GM23338 (cell line): ENCODE measurements at regions not wholly inside any gene's neighbourhood (a gene's known extent, or its start where the extent isn't known, plus 50 kb on each side); places are given as distances from the start of the nearest gene placed in this dataset.

ENCODE experiments used
- ATAC-seq: fragments of 200-7000 bp; cut with Tn5 transposase; 3 replicates; pipeline ENCODE4 v1.9.1; 2020
- DNase-seq: peaks from one replicate; pipeline ENCODE4 v3.0.0-alpha.2; 2015; ENCODE audit warnings: low spot score
- H2AFZ ChIP-seq: fragments of 200-600 bp; sonication (generic); 2 replicates; pipeline ENCODE4 v1.8.0; 2016; ENCODE audit warnings: antibody characterized with exemption, mild to moderate bottlenecking, moderate library complexity
- H3F3A ChIP-seq: fragments of 200-600 bp; sonication (generic); replicated peaks from 2 replicates; pipeline ENCODE4 v1.8.0; 2017; ENCODE audit warnings: antibody characterized with exemption, mixed run types, low read depth
- H3K27ac ChIP-seq: fragments of 200-600 bp; sonication (generic); 2 replicates; pipeline ENCODE4 v1.6.1; 2016; ENCODE audit warnings: low read depth
- H3K27me3 ChIP-seq: fragments of 200-600 bp; sonication (generic); 2 replicates; pipeline ENCODE4 v1.8.0; 2016; ENCODE audit warnings: mild to moderate bottlenecking, mixed run types, moderate library complexity; ENCODE audit not compliant: insufficient read depth
- H3K36me3 ChIP-seq: fragments of 200-600 bp; sonication (generic); 2 replicates; pipeline ENCODE4 v1.8.0; 2016; ENCODE audit warnings: mild to moderate bottlenecking; ENCODE audit not compliant: insufficient read depth
- H3K4me1 ChIP-seq: fragments of 200-600 bp; sonication (generic); 2 replicates; pipeline ENCODE4 v1.8.0; 2016; ENCODE audit warnings: mild to moderate bottlenecking, moderate library complexity; ENCODE audit not compliant: insufficient read depth
- H3K4me2 ChIP-seq: fragments of 200-600 bp; sonication (generic); 2 replicates; pipeline ENCODE4 v1.7.1; 2017; ENCODE audit warnings: mixed run types
- H3K4me3 ChIP-seq: fragments of 200-600 bp; sonication (generic); 2 replicates; pipeline ENCODE4 v1.6.1; 2016; ENCODE audit warnings: mixed run types
- H3K79me2 ChIP-seq: fragments of 200-600 bp; sonication (generic); replicated peaks from 2 replicates; pipeline ENCODE4 v1.8.0; 2017; ENCODE audit warnings: mild to moderate bottlenecking; ENCODE audit not compliant: insufficient read depth
- H3K9me2 ChIP-seq: fragments of 200-600 bp; sonication (generic); 2 replicates; pipeline ENCODE4 v1.8.0; 2017; ENCODE audit not compliant: insufficient read depth
- H4K20me1 ChIP-seq: fragments of 200-600 bp; sonication (generic); replicated peaks from 2 replicates; pipeline ENCODE4 v1.8.0; 2017; ENCODE audit warnings: mild to moderate bottlenecking; ENCODE audit not compliant: insufficient read depth
- H3K27ac Mint-ChIP-seq: 2 replicates; pipeline ENCODE4 v1.8.0; 2020; ENCODE audit warnings: inconsistent platforms, mild to moderate bottlenecking, moderate library complexity, mixed read lengths
- H3K27me3 Mint-ChIP-seq: 3 replicates; pipeline ENCODE4 v1.8.0; 2022; ENCODE audit warnings: low read depth, mild to moderate bottlenecking, moderate library complexity, mixed read lengths, inconsistent platforms; ENCODE audit not compliant: insufficient read depth, poor library complexity
- H3K36me3 Mint-ChIP-seq: 3 replicates; pipeline ENCODE4 v1.8.0; 2021; ENCODE audit warnings: low read depth, mild to moderate bottlenecking, inconsistent platforms, moderate library complexity, mixed read lengths
- H3K4me1 Mint-ChIP-seq: 3 replicates; pipeline ENCODE4 v1.8.0; 2020; ENCODE audit warnings: mild to moderate bottlenecking, inconsistent platforms, mixed read lengths
- H3K4me3 Mint-ChIP-seq: 3 replicates; pipeline ENCODE4 v1.8.0; 2021; ENCODE audit warnings: moderate library complexity, mild to moderate bottlenecking, inconsistent platforms, mixed read lengths
- H3K9me3 Mint-ChIP-seq: 3 replicates; pipeline ENCODE4 v1.8.0; 2020; ENCODE audit warnings: moderate library complexity, mild to moderate bottlenecking, inconsistent platforms, mixed read lengths
- CREB1 ChIP-seq: fragments of 250-450 bp; sonication (Bioruptor Pico); IDR thresholded peaks from 2 replicates; pipeline ENCODE4 v1.5.0; 2020; ENCODE audit warnings: low read depth, mild to moderate bottlenecking, moderate library complexity
- EZH2 ChIP-seq: fragments of 200-600 bp; sonication (generic); IDR thresholded peaks from one replicate; pipeline ENCODE4 v1.8.0; 2017; ENCODE audit warnings: antibody characterized with exemption, mild to moderate bottlenecking, low read depth; ENCODE audit not compliant: unreplicated experiment
- EZH2phosphoT487 ChIP-seq: fragments of 200-600 bp; sonication (generic); IDR thresholded peaks from one replicate; pipeline ENCODE4 v1.8.1; 2018; ENCODE audit warnings: antibody characterized with exemption; ENCODE audit not compliant: unreplicated experiment
- JUNB ChIP-seq: IDR thresholded peaks from one replicate; pipeline ENCODE4 v1.6.1; 2016; ENCODE audit warnings: antibody characterized with exemption; ENCODE audit not compliant: unreplicated experiment
- NANOG ChIP-seq: IDR thresholded peaks from 2 replicates; pipeline ENCODE4 v1.6.1; 2016; ENCODE audit warnings: antibody characterized with exemption, borderline replicate concordance
- POLR2AphosphoS5 ChIP-seq: IDR thresholded peaks from 2 replicates; pipeline ENCODE4 v1.6.1; 2016; ENCODE audit warnings: antibody characterized with exemption, low read depth
- STAT1 ChIP-seq: IDR thresholded peaks from one replicate; pipeline ENCODE4 v1.6.1; 2016; ENCODE audit warnings: antibody characterized with exemption; ENCODE audit not compliant: unreplicated experiment
- ZNF114 ChIP-seq: fragments of 250-450 bp; sonication (Bioruptor Pico); IDR thresholded peaks from 2 replicates; pipeline ENCODE4 v1.5.0; 2020; ENCODE audit warnings: mild to moderate bottlenecking, moderate library complexity
- ZNF331 ChIP-seq: fragments of 250-450 bp; sonication (Bioruptor Pico); IDR thresholded peaks from 2 replicates; pipeline ENCODE4 v1.5.0; 2020; ENCODE audit warnings: low read depth, mild to moderate bottlenecking, moderate library complexity
- TF ChIP-seq, protein P1 (sequence below): IDR thresholded peaks from 2 replicates; pipeline ENCODE4 v1.6.1; 2016; ENCODE audit warnings: antibody characterized with exemption
- TF ChIP-seq, protein P2 (sequence below), 2 experiments: fragments of 200-600 bp in 1 of 2; sonication (generic) in 1 of 2; conservative IDR thresholded peaks; 2 replicates each; pipeline versions ENCODE4 v1.5.1 to v1.6.1; 2016 to 2017; ENCODE audit warnings: antibody characterized with exemption in 2 of 2, low read depth in 2 of 2, mild to moderate bottlenecking in 2 of 2, moderate library complexity in 1 of 2
- TF ChIP-seq, protein P3 (sequence below): IDR thresholded peaks from one replicate; pipeline ENCODE4 v1.6.1; 2018; ENCODE audit warnings: antibody characterized with exemption; ENCODE audit not compliant: unreplicated experiment
- TF ChIP-seq, protein P4 (sequence below): fragments of 250-450 bp; sonication (Bioruptor Pico); IDR thresholded peaks from 2 replicates; pipeline ENCODE4 v1.5.0; 2020; ENCODE audit warnings: mild to moderate bottlenecking, moderate library complexity

DNA sequence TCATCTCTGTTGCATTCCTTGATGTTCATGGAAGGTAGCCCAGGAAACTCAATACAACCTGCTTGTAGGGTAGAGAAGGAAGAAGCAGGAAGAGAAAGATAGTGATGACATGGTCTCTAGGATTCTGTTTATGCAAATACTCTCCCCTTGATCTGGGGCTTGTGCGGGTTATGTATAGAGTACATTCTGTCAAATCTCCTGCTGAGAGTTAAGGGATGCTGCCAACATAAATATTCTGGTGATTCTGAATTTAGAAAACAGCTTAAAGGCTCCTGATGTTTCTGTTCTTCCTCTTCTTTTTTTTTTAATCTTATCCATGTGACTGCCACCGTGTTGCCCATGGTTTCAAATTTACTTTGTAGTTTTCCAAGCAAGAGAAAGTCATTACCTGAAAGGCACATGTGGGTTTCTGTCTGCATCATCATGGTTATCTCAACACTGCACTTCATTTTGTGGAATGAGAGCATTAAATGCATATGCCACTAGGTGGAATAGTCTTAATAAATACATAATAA is 150.6 kb downstream of the RPS12 start:
- Histone ChIP-seq H3F3A (no peaks in the 10 kb centered on the region), H3K4me3 (no peak overlapping the region), H2AFZ (no peak overlapping the region), H4K20me1 (no peaks in the 10 kb centered on the region), H3K4me2 (no peak overlapping the region), H3K9me2 (no peaks in the 10 kb centered on the region), H3K27me3 (no peaks in the 10 kb centered on the region), H3K4me1 (peaks cover 33% of the 10 kb centered on the region), H3K27ac (no peak overlapping the region), H3K79me2 (no peaks in the 10 kb centered on the region), H3K36me3 (no peaks in the 10 kb centered on the region)
- H3K27ac Mint-ChIP-seq = no peak overlapping the region
- peaks cover 40% of the 10 kb centered on the region for H3K4me1 Mint-ChIP-seq
- DNase-seq (no peak), ATAC-seq (no peak)
- H3K27me3 Mint-ChIP-seq = peaks cover 2% of the 10 kb centered on the region
- no peak for TF ChIP-seq ZNF331 (CRISPR knock-in tag)
- TF ChIP-seq CREB1 = no peak
- TF ChIP-seq, protein P1, sequence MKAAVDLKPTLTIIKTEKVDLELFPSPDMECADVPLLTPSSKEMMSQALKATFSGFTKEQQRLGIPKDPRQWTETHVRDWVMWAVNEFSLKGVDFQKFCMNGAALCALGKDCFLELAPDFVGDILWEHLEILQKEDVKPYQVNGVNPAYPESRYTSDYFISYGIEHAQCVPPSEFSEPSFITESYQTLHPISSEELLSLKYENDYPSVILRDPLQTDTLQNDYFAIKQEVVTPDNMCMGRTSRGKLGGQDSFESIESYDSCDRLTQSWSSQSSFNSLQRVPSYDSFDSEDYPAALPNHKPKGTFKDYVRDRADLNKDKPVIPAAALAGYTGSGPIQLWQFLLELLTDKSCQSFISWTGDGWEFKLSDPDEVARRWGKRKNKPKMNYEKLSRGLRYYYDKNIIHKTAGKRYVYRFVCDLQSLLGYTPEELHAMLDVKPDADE = no peak
- no peak for TF ChIP-seq JUNB
- no peak for TF ChIP-seq NANOG
- TF ChIP-seq POLR2AphosphoS5 = no peak
- no peak for TF ChIP-seq EZH2phosphoT487
- TF ChIP-seq ZNF114 = no peak
- TF ChIP-seq, protein P2, sequence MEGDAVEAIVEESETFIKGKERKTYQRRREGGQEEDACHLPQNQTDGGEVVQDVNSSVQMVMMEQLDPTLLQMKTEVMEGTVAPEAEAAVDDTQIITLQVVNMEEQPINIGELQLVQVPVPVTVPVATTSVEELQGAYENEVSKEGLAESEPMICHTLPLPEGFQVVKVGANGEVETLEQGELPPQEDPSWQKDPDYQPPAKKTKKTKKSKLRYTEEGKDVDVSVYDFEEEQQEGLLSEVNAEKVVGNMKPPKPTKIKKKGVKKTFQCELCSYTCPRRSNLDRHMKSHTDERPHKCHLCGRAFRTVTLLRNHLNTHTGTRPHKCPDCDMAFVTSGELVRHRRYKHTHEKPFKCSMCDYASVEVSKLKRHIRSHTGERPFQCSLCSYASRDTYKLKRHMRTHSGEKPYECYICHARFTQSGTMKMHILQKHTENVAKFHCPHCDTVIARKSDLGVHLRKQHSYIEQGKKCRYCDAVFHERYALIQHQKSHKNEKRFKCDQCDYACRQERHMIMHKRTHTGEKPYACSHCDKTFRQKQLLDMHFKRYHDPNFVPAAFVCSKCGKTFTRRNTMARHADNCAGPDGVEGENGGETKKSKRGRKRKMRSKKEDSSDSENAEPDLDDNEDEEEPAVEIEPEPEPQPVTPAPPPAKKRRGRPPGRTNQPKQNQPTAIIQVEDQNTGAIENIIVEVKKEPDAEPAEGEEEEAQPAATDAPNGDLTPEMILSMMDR (conservative IDR thresholded peaks at IDR 0.05; ENCODE audit: low read depth in 2 of 2) = no peak
- no peak for TF ChIP-seq EZH2
- TF ChIP-seq, protein P3, sequence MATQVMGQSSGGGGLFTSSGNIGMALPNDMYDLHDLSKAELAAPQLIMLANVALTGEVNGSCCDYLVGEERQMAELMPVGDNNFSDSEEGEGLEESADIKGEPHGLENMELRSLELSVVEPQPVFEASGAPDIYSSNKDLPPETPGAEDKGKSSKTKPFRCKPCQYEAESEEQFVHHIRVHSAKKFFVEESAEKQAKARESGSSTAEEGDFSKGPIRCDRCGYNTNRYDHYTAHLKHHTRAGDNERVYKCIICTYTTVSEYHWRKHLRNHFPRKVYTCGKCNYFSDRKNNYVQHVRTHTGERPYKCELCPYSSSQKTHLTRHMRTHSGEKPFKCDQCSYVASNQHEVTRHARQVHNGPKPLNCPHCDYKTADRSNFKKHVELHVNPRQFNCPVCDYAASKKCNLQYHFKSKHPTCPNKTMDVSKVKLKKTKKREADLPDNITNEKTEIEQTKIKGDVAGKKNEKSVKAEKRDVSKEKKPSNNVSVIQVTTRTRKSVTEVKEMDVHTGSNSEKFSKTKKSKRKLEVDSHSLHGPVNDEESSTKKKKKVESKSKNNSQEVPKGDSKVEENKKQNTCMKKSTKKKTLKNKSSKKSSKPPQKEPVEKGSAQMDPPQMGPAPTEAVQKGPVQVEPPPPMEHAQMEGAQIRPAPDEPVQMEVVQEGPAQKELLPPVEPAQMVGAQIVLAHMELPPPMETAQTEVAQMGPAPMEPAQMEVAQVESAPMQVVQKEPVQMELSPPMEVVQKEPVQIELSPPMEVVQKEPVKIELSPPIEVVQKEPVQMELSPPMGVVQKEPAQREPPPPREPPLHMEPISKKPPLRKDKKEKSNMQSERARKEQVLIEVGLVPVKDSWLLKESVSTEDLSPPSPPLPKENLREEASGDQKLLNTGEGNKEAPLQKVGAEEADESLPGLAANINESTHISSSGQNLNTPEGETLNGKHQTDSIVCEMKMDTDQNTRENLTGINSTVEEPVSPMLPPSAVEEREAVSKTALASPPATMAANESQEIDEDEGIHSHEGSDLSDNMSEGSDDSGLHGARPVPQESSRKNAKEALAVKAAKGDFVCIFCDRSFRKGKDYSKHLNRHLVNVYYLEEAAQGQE = no peak
- TF ChIP-seq, protein P4, sequence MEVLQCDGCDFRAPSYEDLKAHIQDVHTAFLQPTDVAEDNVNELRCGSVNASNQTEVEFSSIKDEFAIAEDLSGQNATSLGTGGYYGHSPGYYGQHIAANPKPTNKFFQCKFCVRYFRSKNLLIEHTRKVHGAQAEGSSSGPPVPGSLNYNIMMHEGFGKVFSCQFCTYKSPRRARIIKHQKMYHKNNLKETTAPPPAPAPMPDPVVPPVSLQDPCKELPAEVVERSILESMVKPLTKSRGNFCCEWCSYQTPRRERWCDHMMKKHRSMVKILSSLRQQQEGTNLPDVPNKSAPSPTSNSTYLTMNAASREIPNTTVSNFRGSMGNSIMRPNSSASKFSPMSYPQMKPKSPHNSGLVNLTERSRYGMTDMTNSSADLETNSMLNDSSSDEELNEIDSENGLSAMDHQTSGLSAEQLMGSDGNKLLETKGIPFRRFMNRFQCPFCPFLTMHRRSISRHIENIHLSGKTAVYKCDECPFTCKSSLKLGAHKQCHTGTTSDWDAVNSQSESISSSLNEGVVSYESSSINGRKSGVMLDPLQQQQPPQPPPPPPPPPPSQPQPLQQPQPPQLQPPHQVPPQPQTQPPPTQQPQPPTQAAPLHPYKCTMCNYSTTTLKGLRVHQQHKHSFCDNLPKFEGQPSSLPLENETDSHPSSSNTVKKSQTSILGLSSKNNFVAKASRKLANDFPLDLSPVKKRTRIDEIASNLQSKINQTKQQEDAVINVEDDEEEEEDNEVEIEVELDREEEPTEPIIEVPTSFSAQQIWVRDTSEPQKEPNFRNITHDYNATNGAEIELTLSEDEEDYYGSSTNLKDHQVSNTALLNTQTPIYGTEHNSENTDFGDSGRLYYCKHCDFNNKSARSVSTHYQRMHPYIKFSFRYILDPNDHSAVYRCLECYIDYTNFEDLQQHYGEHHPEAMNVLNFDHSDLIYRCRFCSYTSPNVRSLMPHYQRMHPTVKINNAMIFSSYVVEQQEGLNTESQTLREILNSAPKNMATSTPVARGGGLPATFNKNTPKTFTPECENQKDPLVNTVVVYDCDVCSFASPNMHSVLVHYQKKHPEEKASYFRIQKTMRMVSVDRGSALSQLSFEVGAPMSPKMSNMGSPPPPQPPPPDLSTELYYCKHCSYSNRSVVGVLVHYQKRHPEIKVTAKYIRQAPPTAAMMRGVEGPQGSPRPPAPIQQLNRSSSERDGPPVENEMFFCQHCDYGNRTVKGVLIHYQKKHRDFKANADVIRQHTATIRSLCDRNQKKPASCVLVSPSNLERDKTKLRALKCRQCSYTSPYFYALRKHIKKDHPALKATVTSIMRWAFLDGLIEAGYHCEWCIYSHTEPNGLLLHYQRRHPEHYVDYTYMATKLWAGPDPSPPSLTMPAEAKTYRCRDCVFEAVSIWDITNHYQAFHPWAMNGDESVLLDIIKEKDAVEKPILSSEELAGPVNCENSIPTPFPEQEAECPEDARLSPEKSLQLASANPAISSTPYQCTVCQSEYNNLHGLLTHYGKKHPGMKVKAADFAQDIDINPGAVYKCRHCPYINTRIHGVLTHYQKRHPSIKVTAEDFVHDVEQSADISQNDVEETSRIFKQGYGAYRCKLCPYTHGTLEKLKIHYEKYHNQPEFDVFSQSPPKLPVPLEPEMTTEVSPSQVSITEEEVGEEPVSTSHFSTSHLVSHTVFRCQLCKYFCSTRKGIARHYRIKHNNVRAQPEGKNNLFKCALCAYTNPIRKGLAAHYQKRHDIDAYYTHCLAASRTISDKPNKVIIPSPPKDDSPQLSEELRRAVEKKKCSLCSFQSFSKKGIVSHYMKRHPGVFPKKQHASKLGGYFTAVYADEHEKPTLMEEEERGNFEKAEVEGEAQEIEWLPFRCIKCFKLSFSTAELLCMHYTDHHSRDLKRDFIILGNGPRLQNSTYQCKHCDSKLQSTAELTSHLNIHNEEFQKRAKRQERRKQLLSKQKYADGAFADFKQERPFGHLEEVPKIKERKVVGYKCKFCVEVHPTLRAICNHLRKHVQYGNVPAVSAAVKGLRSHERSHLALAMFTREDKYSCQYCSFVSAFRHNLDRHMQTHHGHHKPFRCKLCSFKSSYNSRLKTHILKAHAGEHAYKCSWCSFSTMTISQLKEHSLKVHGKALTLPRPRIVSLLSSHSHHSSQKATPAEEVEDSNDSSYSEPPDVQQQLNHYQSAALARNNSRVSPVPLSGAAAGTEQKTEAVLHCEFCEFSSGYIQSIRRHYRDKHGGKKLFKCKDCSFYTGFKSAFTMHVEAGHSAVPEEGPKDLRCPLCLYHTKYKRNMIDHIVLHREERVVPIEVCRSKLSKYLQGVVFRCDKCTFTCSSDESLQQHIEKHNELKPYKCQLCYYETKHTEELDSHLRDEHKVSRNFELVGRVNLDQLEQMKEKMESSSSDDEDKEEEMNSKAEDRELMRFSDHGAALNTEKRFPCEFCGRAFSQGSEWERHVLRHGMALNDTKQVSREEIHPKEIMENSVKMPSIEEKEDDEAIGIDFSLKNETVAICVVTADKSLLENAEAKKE (CRISPR knock-in tag) = no peak
- no peak for TF ChIP-seq STAT1
- H3K9me3 Mint-ChIP-seq = no peaks in the 10 kb centered on the region
- no peak overlapping the region for H3K4me3 Mint-ChIP-seq
- no peaks in the 10 kb centered on the region for H3K36me3 Mint-ChIP-seq
